Gastroesophageal sphincter (tissue), 4 donors: ENCODE measurements at regions not wholly inside any gene's neighbourhood (a gene's known extent, or its start where the extent isn't known, plus 50 kb on each side); places are given as distances from the start of the nearest gene placed in this dataset.

Source experiments
- ATAC-seq: fragments of 150-250 bp; one replicate; pipeline ENCODE4 v1.9.1; 2016; ENCODE audit warnings: mild to moderate bottlenecking, moderate library complexity
- H3K27ac ChIP-seq, 4 donors: fragments of 200-600 bp; sonication (generic) in 3 of 4; 1 replicate in 3 of 4; 2 replicates in 1 of 4; pipeline ENCODE4 v1.5.1; 2016 to 2019
- H3K27me3 ChIP-seq: fragments of 200-600 bp; sonication (generic); one replicate; pipeline ENCODE4 v1.5.1; 2019
- H3K36me3 ChIP-seq, 2 donors: fragments of 200-600 bp; sonication (generic); one replicate each; pipeline ENCODE4 v1.5.1; 2019; ENCODE audit warnings: control low read depth in 1 of 2
- H3K4me1 ChIP-seq, 3 donors: fragments of 200-600 bp; sonication (generic); 1 replicate in 2 of 3; 2 replicates in 1 of 3; pipeline ENCODE4 v1.5.1; 2016 to 2019; ENCODE audit warnings: control low read depth in 2 of 3
- H3K4me3 ChIP-seq, 2 donors: fragments of 200-600 bp; sonication (generic); one replicate each; pipeline ENCODE4 v1.5.1; 2019; ENCODE audit warnings: mild to moderate bottlenecking in 1 of 2, moderate library complexity in 1 of 2
- H3K9me3 ChIP-seq, 3 donors: fragments of 200-600 bp; sonication (generic); one replicate each; pipeline ENCODE4 v1.5.1; 2017 to 2019; ENCODE audit warnings: control low read depth in 2 of 3
- EP300 ChIP-seq: sonication (generic); formaldehyde crosslinking; IDR thresholded peaks from one replicate; pipeline ENCODE4 v1.6.1; 2017; ENCODE audit warnings: antibody characterized with exemption, mild to moderate bottlenecking
- POLR2A ChIP-seq, 2 donors: fragments of 450-650 bp; IDR thresholded peaks; one replicate each; pipeline ENCODE4 v1.6.1; 2017; ENCODE audit warnings: antibody characterized with exemption in 2 of 2, mild to moderate bottlenecking in 2 of 2, moderate library complexity in 1 of 2
- POLR2AphosphoS5 ChIP-seq: sonication (generic); formaldehyde crosslinking; IDR thresholded peaks from one replicate; pipeline ENCODE4 v1.6.1; 2017; ENCODE audit warnings: antibody characterized with exemption
- WGBS, 2 donors: methylation state at CpG; one replicate each; pipeline ENCODE4 v1.1.5; 2018; ENCODE audit warnings: low coverage in 1 of 2; 5-methylcytosine and 5-hydroxymethylcytosine counted together
- TF ChIP-seq, protein P1 (sequence below), 4 experiments: fragments of 200-600 bp in 2 of 4; fragments of 450-650 bp in 2 of 4; sonication (generic) in 1 of 4; IDR thresholded peaks; one replicate each; pipeline ENCODE4 v1.5.1; 2017 to 2019; ENCODE audit warnings: antibody characterized with exemption in 4 of 4, mild to moderate bottlenecking in 2 of 4, moderate library complexity in 2 of 4

DNA sequence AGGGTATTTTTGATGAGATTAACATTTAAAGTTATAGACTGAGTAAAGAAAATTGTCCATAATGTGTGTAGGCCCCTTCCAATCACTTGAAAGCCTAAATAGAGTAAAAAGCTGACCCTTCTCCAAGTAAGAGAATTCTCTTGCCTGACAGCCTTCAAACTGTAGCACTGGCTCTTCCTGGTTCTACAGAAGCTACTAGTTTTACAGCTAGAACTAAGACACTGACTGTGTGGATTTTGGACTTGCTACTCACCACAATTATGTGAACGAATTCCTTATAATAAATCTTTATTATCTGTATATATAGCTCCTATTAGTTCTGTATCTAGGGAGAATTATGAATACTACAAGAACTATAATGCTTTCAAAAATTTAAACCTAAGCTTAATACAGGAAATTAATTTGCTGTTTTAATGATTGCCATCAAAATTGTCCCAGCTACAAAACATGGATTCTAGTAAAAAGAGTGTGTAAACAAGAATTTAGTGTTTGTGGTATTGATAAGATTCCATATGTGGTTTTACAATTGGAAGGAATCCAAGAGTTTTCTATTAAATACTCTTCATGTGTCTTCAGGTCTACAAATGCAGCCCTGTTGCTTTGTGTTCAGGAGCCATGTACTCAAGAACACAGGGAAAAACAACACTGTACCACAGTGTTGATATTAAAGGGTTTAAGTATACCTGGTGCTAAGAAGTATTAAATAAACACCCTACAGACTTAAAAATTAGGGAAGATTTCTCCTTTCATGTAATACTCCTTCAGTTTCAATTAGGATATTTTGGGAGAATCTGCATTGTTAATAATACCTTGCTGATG is 366.5 kb downstream of the CXXC4 start:
- Histone ChIP-seq H3K4me1 (no peaks in the 10 kb centered on the region), H3K36me3 (no peaks in the 10 kb centered on the region), H3K27ac (no peak overlapping the region), H3K4me3 (no peak overlapping the region), H3K27me3 (no peaks in the 10 kb centered on the region), H3K9me3 (no peaks in the 10 kb centered on the region)
- TF ChIP-seq POLR2A (IDR thresholded peaks at IDR 0.05), result no peak
- TF ChIP-seq, protein P1, sequence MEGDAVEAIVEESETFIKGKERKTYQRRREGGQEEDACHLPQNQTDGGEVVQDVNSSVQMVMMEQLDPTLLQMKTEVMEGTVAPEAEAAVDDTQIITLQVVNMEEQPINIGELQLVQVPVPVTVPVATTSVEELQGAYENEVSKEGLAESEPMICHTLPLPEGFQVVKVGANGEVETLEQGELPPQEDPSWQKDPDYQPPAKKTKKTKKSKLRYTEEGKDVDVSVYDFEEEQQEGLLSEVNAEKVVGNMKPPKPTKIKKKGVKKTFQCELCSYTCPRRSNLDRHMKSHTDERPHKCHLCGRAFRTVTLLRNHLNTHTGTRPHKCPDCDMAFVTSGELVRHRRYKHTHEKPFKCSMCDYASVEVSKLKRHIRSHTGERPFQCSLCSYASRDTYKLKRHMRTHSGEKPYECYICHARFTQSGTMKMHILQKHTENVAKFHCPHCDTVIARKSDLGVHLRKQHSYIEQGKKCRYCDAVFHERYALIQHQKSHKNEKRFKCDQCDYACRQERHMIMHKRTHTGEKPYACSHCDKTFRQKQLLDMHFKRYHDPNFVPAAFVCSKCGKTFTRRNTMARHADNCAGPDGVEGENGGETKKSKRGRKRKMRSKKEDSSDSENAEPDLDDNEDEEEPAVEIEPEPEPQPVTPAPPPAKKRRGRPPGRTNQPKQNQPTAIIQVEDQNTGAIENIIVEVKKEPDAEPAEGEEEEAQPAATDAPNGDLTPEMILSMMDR (IDR thresholded peaks at IDR 0.05), result no peak
- ATAC-seq, result no peak
- 33 to 38% methylated on average over 1 of the region's 1 CpG for WGBS, 2 donors

DNA sequence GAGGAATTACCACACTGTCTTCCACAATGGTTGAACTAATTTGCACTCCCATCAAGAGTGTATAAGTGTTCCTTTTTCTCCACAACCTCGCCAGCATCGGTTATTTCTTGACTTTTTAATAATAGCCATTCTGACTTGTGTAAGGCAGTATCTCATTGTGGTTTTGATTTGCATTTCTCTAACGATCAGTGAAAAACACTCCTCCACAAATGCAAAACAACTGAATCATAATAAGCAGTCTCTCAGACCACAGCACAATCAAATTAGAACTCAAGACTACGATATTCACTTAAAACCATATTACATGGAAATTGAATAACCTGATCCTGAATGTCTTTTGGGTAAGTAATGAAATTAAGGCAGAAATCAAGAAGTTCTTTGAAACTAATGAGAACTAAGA is 371.7 kb downstream of the CXXC4 start:
- Histone ChIP-seq H3K27me3 (no peaks in the 10 kb centered on the region), H3K36me3 (no peaks in the 10 kb centered on the region), H3K4me1 (no peaks in the 10 kb centered on the region), H3K27ac (no peak overlapping the region), H3K4me3 (no peak overlapping the region), H3K9me3 (no peaks in the 10 kb centered on the region)
- ATAC-seq, result no peak
- WGBS, 2 donors, result 67 to 90% methylated on average over 3 to 4 of the region's 4 CpGs
- TF ChIP-seq EP300 (no peak), POLR2AphosphoS5 (no peak), POLR2A (IDR thresholded peaks at IDR 0.05) (no peak)
- TF ChIP-seq, protein P1 (IDR thresholded peaks at IDR 0.05), result no peak

DNA sequence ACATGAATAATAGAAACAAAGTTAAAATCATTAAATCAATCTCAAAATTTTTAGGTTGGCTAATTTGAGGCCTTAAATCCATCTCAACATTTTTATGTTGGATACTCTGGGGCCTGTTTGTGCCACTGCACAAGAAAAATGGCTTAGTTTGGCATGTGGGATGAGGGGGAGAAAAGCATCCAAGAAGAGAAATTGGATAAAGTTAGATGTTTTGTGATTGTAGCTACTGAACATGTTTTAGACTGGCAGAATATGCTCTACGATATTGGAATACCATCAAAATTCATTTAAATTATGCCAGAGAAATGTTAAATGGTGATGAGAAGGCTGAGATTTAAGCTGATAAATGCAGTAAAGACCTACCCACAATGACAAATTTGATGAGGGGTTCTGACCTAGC is 376.9 kb downstream of the CXXC4 start:
- Histone ChIP-seq H3K4me1 (no peaks in the 10 kb centered on the region), H3K36me3 (no peaks in the 10 kb centered on the region), H3K27ac (no peak overlapping the region), H3K9me3 (no peaks in the 10 kb centered on the region), H3K4me3 (no peak overlapping the region), H3K27me3 (no peaks in the 10 kb centered on the region)
- WGBS, 2 donors, result 53% methylated on average over 1 of the region's 1 CpG
- ATAC-seq, result no peak
- no peak for TF ChIP-seq POLR2AphosphoS5
- TF ChIP-seq EP300, result no peak

DNA sequence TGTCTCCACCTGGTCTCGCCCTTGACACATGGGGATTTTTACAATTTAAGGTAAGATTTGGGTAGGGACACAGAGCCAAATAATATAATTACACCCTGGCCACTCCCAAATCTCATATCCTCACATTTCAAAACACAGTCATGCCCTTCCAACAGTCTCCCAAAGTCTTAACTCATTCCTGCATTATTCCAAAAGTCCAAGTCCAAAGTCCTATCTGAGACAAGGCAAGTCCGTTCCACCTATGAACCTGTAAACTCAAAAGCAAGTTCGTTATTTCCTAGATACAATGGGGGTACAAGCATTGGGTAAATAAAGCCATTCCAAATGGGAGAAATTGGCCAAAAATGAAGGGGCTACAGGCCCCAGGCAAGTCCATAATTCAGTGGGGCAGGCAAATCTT is 380.8 kb downstream of the CXXC4 start:
- Histone ChIP-seq H3K36me3 (no peaks in the 10 kb centered on the region), H3K4me1 (no peaks in the 10 kb centered on the region), H3K27me3 (no peaks in the 10 kb centered on the region), H3K9me3 (no peaks in the 10 kb centered on the region), H3K27ac (no peak overlapping the region), H3K4me3 (no peak overlapping the region)
- WGBS, 2 donors, result 58 to 81% methylated on average over 2 to 3 of the region's 3 CpGs
- no peak for ATAC-seq
- TF ChIP-seq, protein P1 (IDR thresholded peaks at IDR 0.05), result no peak

DNA sequence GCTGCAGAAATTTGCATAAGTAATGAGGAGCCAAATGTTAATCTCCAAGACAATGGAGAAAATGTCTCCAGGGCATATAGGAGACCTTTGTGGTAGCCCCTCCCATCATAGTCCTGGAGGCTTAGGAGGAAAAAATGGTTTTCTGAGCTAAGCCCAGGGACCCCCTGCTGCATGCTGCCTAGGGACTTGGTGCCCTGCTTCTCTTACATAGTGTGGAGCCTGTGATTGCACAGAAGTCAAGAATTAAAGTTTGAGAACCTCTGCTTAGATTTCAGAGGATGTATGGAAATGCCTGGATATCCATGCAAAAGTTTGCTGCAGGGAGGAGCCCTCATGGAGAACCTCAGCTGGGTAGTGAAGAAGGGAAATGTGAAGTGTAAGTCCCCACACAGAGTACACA is 379.4 kb upstream of the TACR3 start:
- no peaks in the 10 kb centered on the region for H3K36me3 ChIP-seq
- H3K27me3 ChIP-seq, result no peaks in the 10 kb centered on the region
- no peaks in the 10 kb centered on the region for H3K4me1 ChIP-seq
- TF ChIP-seq, protein P1 (IDR thresholded peaks at IDR 0.05), result no peak
- TF ChIP-seq POLR2A (IDR thresholded peaks at IDR 0.05) (no peak), POLR2AphosphoS5 (no peak), EP300 (no peak)
- no peak overlapping the region for H3K27ac ChIP-seq
- H3K9me3 ChIP-seq, result peaks cover 0 to 27% (median 0%) of the 10 kb centered on the region in 3 donors
- ATAC-seq, result no peak
- H3K4me3 ChIP-seq, result no peak overlapping the region
